ENCODE measurements at regions not wholly inside any gene's neighbourhood (a gene's known extent, or its start where the extent isn't known, plus 50 kb on each side); places are given as distances from the start of the nearest gene placed in this dataset.
"Not testable (repeated sequence)": the region's sequence is repeated elsewhere in the genome, so short reads cannot be mapped to it uniquely, and the experiment has no call there.

- Histone ChIP-seq H3K36me3 (no peaks in the 10 kb centered on the region), H3K4me3 (no peak overlapping the region), H3K4me1 (replicated peaks) (no peaks in the 10 kb centered on the region), H3K9me3 (replicated peaks) (no peaks in the 10 kb centered on the region), H3K27me3 (replicated peaks) (no peaks in the 10 kb centered on the region), H3K27ac (no peak overlapping the region)
- no peak for DNase-seq (ENCODE audit: low read depth in 1 of 2, low spot score in 2 of 2)
These were observed 410.8 kb upstream of the ZNF804A start for GRCh38 chr2:184187421-184187971.

GRCh38 chr2:184190725-184191124 is 407.6 kb upstream of the ZNF804A start:
- no peak overlapping the region for H3K27ac ChIP-seq
- no peaks in the 10 kb centered on the region for H3K4me1 ChIP-seq (replicated peaks)
- H3K36me3 ChIP-seq: no peaks in the 10 kb centered on the region
- no peaks in the 10 kb centered on the region for H3K9me3 ChIP-seq (replicated peaks)
- no peak for DNase-seq (ENCODE audit: low read depth in 1 of 2, low spot score in 2 of 2)
- no peak overlapping the region for H3K4me3 ChIP-seq
- no peaks in the 10 kb centered on the region for H3K27me3 ChIP-seq (replicated peaks)

GRCh38 chr2:184192649-184193048 is 405.7 kb upstream of the ZNF804A start:
- H3K36me3 ChIP-seq: no peaks in the 10 kb centered on the region
- H3K4me1 ChIP-seq (replicated peaks): no peaks in the 10 kb centered on the region
- H3K27ac ChIP-seq: no peak overlapping the region
- no peak overlapping the region for H3K4me3 ChIP-seq
- H3K9me3 ChIP-seq (replicated peaks): no peaks in the 10 kb centered on the region
- no peak for DNase-seq (ENCODE audit: low read depth in 1 of 2, low spot score in 2 of 2)
- H3K27me3 ChIP-seq (replicated peaks): no peaks in the 10 kb centered on the region

GRCh38 chr2:184197413-184197812 is 400.9 kb upstream of the ZNF804A start:
- Histone ChIP-seq H3K27me3 (replicated peaks) (no peaks in the 10 kb centered on the region), H3K4me1 (replicated peaks) (no peaks in the 10 kb centered on the region), H3K4me3 (no peak overlapping the region), H3K27ac (no peak overlapping the region), H3K9me3 (replicated peaks) (no peaks in the 10 kb centered on the region), H3K36me3 (no peaks in the 10 kb centered on the region)
- DNase-seq (ENCODE audit: low read depth in 1 of 2, low spot score in 2 of 2): no peak

- not testable (repeated sequence) for H3K4me1 ChIP-seq (replicated peaks); DNase-seq (ENCODE audit: low read depth in 1 of 2, low spot score in 2 of 2); H3K27ac ChIP-seq; H3K4me3 ChIP-seq; H3K27me3 ChIP-seq (replicated peaks); H3K9me3 ChIP-seq (replicated peaks); H3K36me3 ChIP-seq
These were observed 399.5 kb upstream of the ZNF804A start for GRCh38 chr2:184198791-184199190.

GRCh38 chr2:184199274-184199673 is 399.1 kb upstream of the ZNF804A start:
- Histone ChIP-seq H3K27ac (no peak overlapping the region), H3K4me1 (replicated peaks) (no peaks in the 10 kb centered on the region), H3K36me3 (no peaks in the 10 kb centered on the region), H3K4me3 (no peak overlapping the region), H3K9me3 (replicated peaks) (no peaks in the 10 kb centered on the region), H3K27me3 (replicated peaks) (no peaks in the 10 kb centered on the region)
- DNase-seq (ENCODE audit: low read depth in 1 of 2, low spot score in 2 of 2): no peak

GRCh38 chr2:184201246-184201645 is 397.1 kb upstream of the ZNF804A start:
- Histone ChIP-seq H3K4me1 (replicated peaks) (no peaks in the 10 kb centered on the region), H3K27ac (no peak overlapping the region), H3K9me3 (replicated peaks) (no peaks in the 10 kb centered on the region), H3K27me3 (replicated peaks) (no peaks in the 10 kb centered on the region), H3K4me3 (no peak overlapping the region), H3K36me3 (no peaks in the 10 kb centered on the region)
- no peak for DNase-seq (ENCODE audit: low read depth in 1 of 2, low spot score in 2 of 2)

GRCh38 chr2:184203661-184204060 is 394.7 kb upstream of the ZNF804A start:
- no peaks in the 10 kb centered on the region for H3K4me1 ChIP-seq (replicated peaks)
- H3K27me3 ChIP-seq (replicated peaks): no peaks in the 10 kb centered on the region
- H3K27ac ChIP-seq: no peak overlapping the region
- H3K4me3 ChIP-seq: no peak overlapping the region
- no peaks in the 10 kb centered on the region for H3K36me3 ChIP-seq
- no peak for DNase-seq (ENCODE audit: low read depth in 1 of 2, low spot score in 2 of 2)
- no peaks in the 10 kb centered on the region for H3K9me3 ChIP-seq (replicated peaks)

GRCh38 chr2:184205048-184205596 is 393.2 kb upstream of the ZNF804A start:
- Histone ChIP-seq H3K27ac (no peak overlapping the region), H3K4me3 (no peak overlapping the region), H3K27me3 (replicated peaks) (no peaks in the 10 kb centered on the region), H3K9me3 (replicated peaks) (no peaks in the 10 kb centered on the region), H3K36me3 (no peaks in the 10 kb centered on the region), H3K4me1 (replicated peaks) (no peaks in the 10 kb centered on the region)
- no peak for DNase-seq (ENCODE audit: low read depth in 1 of 2, low spot score in 2 of 2)

- no peak for DNase-seq (ENCODE audit: low read depth in 1 of 2, low spot score in 2 of 2)
- Histone ChIP-seq H3K36me3 (no peaks in the 10 kb centered on the region), H3K4me3 (no peak overlapping the region), H3K4me1 (replicated peaks) (no peaks in the 10 kb centered on the region), H3K27ac (no peak overlapping the region), H3K27me3 (replicated peaks) (no peaks in the 10 kb centered on the region), H3K9me3 (replicated peaks) (no peaks in the 10 kb centered on the region)
These were observed 392.3 kb upstream of the ZNF804A start for GRCh38 chr2:184206045-184206444.

GRCh38 chr2:184210329-184210728 is 388.0 kb upstream of the ZNF804A start:
- H3K36me3 ChIP-seq: no peaks in the 10 kb centered on the region
- no peak overlapping the region for H3K4me3 ChIP-seq
- H3K27me3 ChIP-seq (replicated peaks): no peaks in the 10 kb centered on the region
- no peaks in the 10 kb centered on the region for H3K4me1 ChIP-seq (replicated peaks)
- no peak overlapping the region for H3K27ac ChIP-seq
- no peaks in the 10 kb centered on the region for H3K9me3 ChIP-seq (replicated peaks)
- DNase-seq (ENCODE audit: low read depth in 1 of 2, low spot score in 2 of 2): no peak

GRCh38 chr2:184215745-184216144 is 382.6 kb upstream of the ZNF804A start:
- H3K36me3 ChIP-seq: no peaks in the 10 kb centered on the region
- no peak overlapping the region for H3K4me3 ChIP-seq
- no peaks in the 10 kb centered on the region for H3K27me3 ChIP-seq (replicated peaks)
- no peak overlapping the region for H3K27ac ChIP-seq
- no peak for DNase-seq (ENCODE audit: low read depth in 1 of 2, low spot score in 2 of 2)
- H3K9me3 ChIP-seq (replicated peaks): no peaks in the 10 kb centered on the region
- no peaks in the 10 kb centered on the region for H3K4me1 ChIP-seq (replicated peaks)

- H3K27me3 ChIP-seq (replicated peaks): no peaks in the 10 kb centered on the region
- H3K36me3 ChIP-seq: no peaks in the 10 kb centered on the region
- H3K4me1 ChIP-seq (replicated peaks): no peaks in the 10 kb centered on the region
- no peak overlapping the region for H3K4me3 ChIP-seq
- DNase-seq (ENCODE audit: low read depth in 1 of 2, low spot score in 2 of 2): no peak
- no peak overlapping the region for H3K27ac ChIP-seq
- no peaks in the 10 kb centered on the region; the same call in 1 of the 2 replicates for H3K9me3 ChIP-seq (replicated peaks)
These were observed 341.7 kb upstream of the ZNF804A start for GRCh38 chr2:184256611-184257010.

GRCh38 chr2:184261331-184261730 is 337.0 kb upstream of the ZNF804A start:
- H3K27me3 ChIP-seq (replicated peaks): no peaks in the 10 kb centered on the region
- DNase-seq (ENCODE audit: low read depth in 1 of 2, low spot score in 2 of 2): no peak

GRCh38 chr2:184261818-184262217 is 336.5 kb upstream of the ZNF804A start:
- no peak for DNase-seq (ENCODE audit: low read depth in 1 of 2, low spot score in 2 of 2)
- Histone ChIP-seq H3K27ac (no peak overlapping the region), H3K36me3 (no peaks in the 10 kb centered on the region)

More at GRCh38 chr2:184261331-184261730, 337.0 kb upstream of the ZNF804A start:
- Histone ChIP-seq H3K36me3 (no peaks in the 10 kb centered on the region), H3K4me3 (no peak overlapping the region), H3K4me1 (replicated peaks) (no peaks in the 10 kb centered on the region), H3K9me3 (replicated peaks) (no peaks in the 10 kb centered on the region), H3K27ac (no peak overlapping the region)

More at GRCh38 chr2:184261818-184262217, 336.5 kb upstream of the ZNF804A start:
- H3K9me3 ChIP-seq (replicated peaks): no peaks in the 10 kb centered on the region
- no peaks in the 10 kb centered on the region for H3K4me1 ChIP-seq (replicated peaks)
- no peaks in the 10 kb centered on the region for H3K27me3 ChIP-seq (replicated peaks)
- no peak overlapping the region for H3K4me3 ChIP-seq
